SK-N-SH treated with all-trans-retinoic acid at 6 μM for 48 hours (cell line): ENCODE measurements at regions not wholly inside any gene's neighbourhood (a gene's known extent, or its start where the extent isn't known, plus 50 kb on each side); places are given as distances from the start of the nearest gene placed in this dataset.

Source experiments
- ARNTL ChIP-seq: fragments of 450-650 bp; formaldehyde crosslinking; IDR thresholded peaks from 2 replicates; pipeline ENCODE4 v1.5.0; 2020; ENCODE audit warnings: low read depth, mild to moderate bottlenecking, moderate library complexity, borderline replicate concordance
- CSDC2 ChIP-seq: fragments of 250-450 bp; sonication (Bioruptor Pico); IDR thresholded peaks from 2 replicates; pipeline ENCODE4 v1.5.0; 2020; ENCODE audit warnings: mild to moderate bottlenecking, moderate library complexity
- CSRNP3 ChIP-seq: fragments of 250-450 bp; sonication (Bioruptor Pico); IDR thresholded peaks from 2 replicates; pipeline ENCODE4 v1.5.1; 2021; ENCODE audit warnings: mild to moderate bottlenecking, moderate library complexity
- GLIS3 ChIP-seq: fragments of 250-450 bp; sonication (Bioruptor Pico); IDR thresholded peaks from 2 replicates; pipeline ENCODE4 v1.5.0; 2020; ENCODE audit warnings: mild to moderate bottlenecking, moderate library complexity
- OSR1 ChIP-seq: fragments of 250-450 bp; sonication (Bioruptor Pico); IDR thresholded peaks from 2 replicates; pipeline ENCODE4 v1.8.0; 2022; ENCODE audit warnings: moderate library complexity, mild to moderate bottlenecking, inconsistent platforms
- PATZ1 ChIP-seq: fragments of 250-450 bp; sonication (Bioruptor Pico); IDR thresholded peaks from 2 replicates; pipeline ENCODE4 v1.8.0; 2020; ENCODE audit warnings: mild to moderate bottlenecking, moderate library complexity, borderline replicate concordance
- POU6F1 ChIP-seq: fragments of 250-450 bp; sonication (Bioruptor Pico); IDR thresholded peaks from 2 replicates; pipeline ENCODE4 v1.8.0; 2021; ENCODE audit warnings: low read depth, mild to moderate bottlenecking, moderate library complexity, borderline replicate concordance
- RARB ChIP-seq: fragments of 250-450 bp; sonication (Bioruptor Pico); IDR thresholded peaks from 2 replicates; pipeline ENCODE4 v1.8.0; 2021; ENCODE audit warnings: mild to moderate bottlenecking, moderate library complexity
- TCF4 ChIP-seq: fragments of 250-450 bp; sonication (Bioruptor Pico); IDR thresholded peaks from 2 replicates; pipeline ENCODE4 v1.8.0; 2021; ENCODE audit warnings: mild to moderate bottlenecking, moderate library complexity, borderline replicate concordance
- ZFP3 ChIP-seq: fragments of 250-450 bp; sonication (Bioruptor Pico); IDR thresholded peaks from 2 replicates; pipeline ENCODE4 v1.5.0; 2020; ENCODE audit warnings: mild to moderate bottlenecking, moderate library complexity
- ZFP30 ChIP-seq: fragments of 450-650 bp; formaldehyde crosslinking; IDR thresholded peaks from 2 replicates; pipeline ENCODE4 v1.5.0; 2022; ENCODE audit warnings: mild to moderate bottlenecking, moderate library complexity
- ZNF8 ChIP-seq: fragments of 450-650 bp; formaldehyde crosslinking; IDR thresholded peaks from 2 replicates; pipeline ENCODE4 v1.5.0; 2020; ENCODE audit warnings: mild to moderate bottlenecking, moderate library complexity

GRCh38 chr10:21042536-21042935 is 145.4 kb upstream of the NEBL start:
- no peak for TF ChIP-seq ZFP3 (CRISPR knock-in tag)
- no peak for TF ChIP-seq CSRNP3 (CRISPR knock-in tag)
- no peak for TF ChIP-seq RARB (CRISPR knock-in tag)
- TF ChIP-seq ZNF8 (CRISPR knock-in tag): no peak
- no peak for TF ChIP-seq PATZ1 (CRISPR knock-in tag)
- TF ChIP-seq TCF4 (CRISPR knock-in tag): no peak
- TF ChIP-seq ARNTL (CRISPR knock-in tag): no peak
- no peak for TF ChIP-seq ZFP30
- TF ChIP-seq OSR1: no peak
- TF ChIP-seq CSDC2: no peak
- no peak for TF ChIP-seq GLIS3
- TF ChIP-seq POU6F1 (CRISPR knock-in tag): no peak
